Heart left ventricle (tissue), 13 donors: ENCODE measurements at regions not wholly inside any gene's neighbourhood (a gene's known extent, or its start where the extent isn't known, plus 50 kb on each side); places are given as distances from the start of the nearest gene placed in this dataset.

Experiments used
- CTCF ChIP-seq, 12 donors: fragments of 200-600 bp; sonication (generic) in 4 of 12; IDR thresholded peaks; one replicate each; pipeline versions ENCODE4 v1.5.0 to v1.8.0; 2018 to 2022; ENCODE audit warnings: antibody characterized with exemption in 12 of 12, mild to moderate bottlenecking in 5 of 12
- POLR2A ChIP-seq, 2 donors: fragments of 450-650 bp; IDR thresholded peaks; one replicate each; pipeline ENCODE4 v1.6.1; 2017; ENCODE audit warnings: antibody characterized with exemption in 2 of 2, mild to moderate bottlenecking in 2 of 2, moderate library complexity in 2 of 2
- donor health status: ischemic (EF 13 %, LVEDD 7.1; RV severe dilation, severe dysfunction).
- donor health status: DM: no; HTN: yes; CAD: no.
- donor health status: DM: no; HTN: no; CAD: no.
- donor health status: ischemic (EF 25% LVEDD 6.9; RV normal size, moderate dysfunction).
- donor health status: ischemic (EF 25% LVEDD 5.7; RV mildly dilated, moderate dysfunction).
- donor health status: ischemic (EF 35%, LVEDD 5.7; RV mildly dilated, moderate dysfunction).
- donor health status: nonischemic (EF 11% LVEDD 7.7; RV severe dilation, severe dysfunction).
- donor health status: DM: yes; HTN: yes; CAD: no.
- donor health status: PGD.
- donor health status: ischemic (EF 29% LVEDD 5.4; RV normal size, mild dysfunction).
- donor health status: nonischemic (EF 23%, LVEDD 6.1; RV moderate dilation, normal function).

DNA sequence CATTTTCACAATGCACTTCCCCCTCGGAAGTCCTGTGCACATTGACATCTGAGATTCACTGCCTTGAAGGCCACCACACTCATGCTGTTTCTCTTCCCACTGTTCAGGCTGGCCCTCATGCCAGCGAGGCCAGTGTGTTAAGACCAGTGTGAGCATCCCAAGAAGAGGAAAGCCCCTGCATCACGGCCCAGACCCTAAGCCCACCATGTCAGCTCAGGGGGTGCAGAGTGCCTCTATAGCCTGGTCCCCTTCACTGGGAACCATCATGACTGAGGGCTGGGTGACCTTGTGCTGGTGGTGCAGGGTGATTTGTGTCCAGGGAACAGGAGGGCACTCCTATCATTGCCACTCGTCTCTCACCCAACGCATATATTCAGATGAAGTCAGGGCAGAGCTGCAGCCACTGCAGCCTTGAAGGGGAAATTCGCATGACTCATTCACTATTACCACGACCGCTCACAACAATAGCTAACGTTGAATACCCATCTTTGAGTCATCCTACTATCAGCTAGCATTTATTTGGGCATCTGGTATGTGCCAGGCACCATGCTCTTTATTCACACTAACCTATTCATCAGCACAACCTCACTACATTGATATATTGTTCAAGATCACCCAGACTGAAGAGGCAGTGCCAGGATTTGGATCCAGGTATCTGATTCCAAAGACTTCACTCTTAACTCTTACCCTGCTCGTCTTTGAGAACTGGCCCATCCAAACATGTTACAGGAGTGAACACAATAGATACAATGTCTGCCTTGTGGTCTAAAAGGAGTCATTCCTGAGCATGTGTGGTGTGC is 58.8 kb upstream of the SLC6A11 start:
- no peak for TF ChIP-seq CTCF (IDR thresholded peaks at IDR 0.05)
- TF ChIP-seq POLR2A (IDR thresholded peaks at IDR 0.05) = no peak
